Breast epithelium (tissue), 4 donors: ENCODE measurements at regions not wholly inside any gene's neighbourhood (a gene's known extent, or its start where the extent isn't known, plus 50 kb on each side); places are given as distances from the start of the nearest gene placed in this dataset.

Experiments
- DNase-seq, 2 donors: peaks; one replicate each; pipeline ENCODE4 v3.0.0-alpha.2; 2019; ENCODE audit warnings: low spot score in 2 of 2
- H3K27ac ChIP-seq, 2 donors: fragments of 200-600 bp; sonication (generic) in 1 of 2; one replicate each; pipeline ENCODE4 v1.5.1; 2016 to 2019; ENCODE audit warnings: mild to moderate bottlenecking in 1 of 2
- H3K27me3 ChIP-seq, 2 donors: fragments of 200-600 bp; sonication (generic) in 1 of 2; one replicate each; pipeline versions ENCODE4 v1.5.1 to v1.6.0; 2017 to 2019; ENCODE audit warnings: control low read depth in 1 of 2, mild to moderate bottlenecking in 1 of 2
- H3K36me3 ChIP-seq: fragments of 200-600 bp; one replicate; pipeline ENCODE4 v1.5.1; 2019
- H3K4me1 ChIP-seq, 2 donors: fragments of 200-600 bp; sonication (generic); one replicate each; pipeline ENCODE4 v1.5.1; 2016 to 2019; ENCODE audit warnings: control low read depth in 1 of 2
- H3K4me3 ChIP-seq, 3 donors: fragments of 200-600 bp; sonication (generic); 1 replicate in 2 of 3; 2 replicates in 1 of 3; pipeline ENCODE4 v1.5.1; 2016 to 2019; ENCODE audit warnings: mild to moderate bottlenecking in 3 of 3, moderate library complexity in 2 of 3
- H3K9me3 ChIP-seq, 2 donors: fragments of 200-600 bp; sonication (generic) in 1 of 2; one replicate each; pipeline ENCODE4 v1.5.1; 2016 to 2019; ENCODE audit warnings: control low read depth in 1 of 2
- POLR2A ChIP-seq: fragments of 450-650 bp; IDR thresholded peaks from one replicate; pipeline ENCODE4 v1.6.1; 2016; ENCODE audit warnings: antibody characterized with exemption, mild to moderate bottlenecking, moderate library complexity
- POLR2AphosphoS5 ChIP-seq, 3 donors: sonication (generic); formaldehyde crosslinking; IDR thresholded peaks; one replicate each; pipeline ENCODE4 v1.6.1; 2017; ENCODE audit warnings: antibody characterized with exemption in 3 of 3
- intact Hi-C: fragments of 100-400 bp; cut with DNase I; formaldehyde crosslinking; loops from one replicate; pipeline ENCODE4 v1.15.1; 2023; ENCODE audit warnings: low total_unique reads
- TF ChIP-seq, protein P1 (sequence below), 3 donors: fragments of 450-650 bp; IDR thresholded peaks; one replicate each; pipeline ENCODE4 v1.5.1; 2016 to 2017; ENCODE audit warnings: antibody characterized with exemption in 3 of 3, mild to moderate bottlenecking in 3 of 3, moderate library complexity in 3 of 3

- DNase-seq, result no peak
- H3K9me3 ChIP-seq, result peaks cover 7 to 15% of the 10 kb centered on the region in 2 donors
- no peaks in the 10 kb centered on the region for H3K4me1 ChIP-seq
- H3K27me3 ChIP-seq, result no peaks in the 10 kb centered on the region
- no peaks in the 10 kb centered on the region for H3K36me3 ChIP-seq
- TF ChIP-seq POLR2AphosphoS5 (IDR thresholded peaks at IDR 0.05) (no peak), POLR2A (no peak)
- TF ChIP-seq, protein P1, sequence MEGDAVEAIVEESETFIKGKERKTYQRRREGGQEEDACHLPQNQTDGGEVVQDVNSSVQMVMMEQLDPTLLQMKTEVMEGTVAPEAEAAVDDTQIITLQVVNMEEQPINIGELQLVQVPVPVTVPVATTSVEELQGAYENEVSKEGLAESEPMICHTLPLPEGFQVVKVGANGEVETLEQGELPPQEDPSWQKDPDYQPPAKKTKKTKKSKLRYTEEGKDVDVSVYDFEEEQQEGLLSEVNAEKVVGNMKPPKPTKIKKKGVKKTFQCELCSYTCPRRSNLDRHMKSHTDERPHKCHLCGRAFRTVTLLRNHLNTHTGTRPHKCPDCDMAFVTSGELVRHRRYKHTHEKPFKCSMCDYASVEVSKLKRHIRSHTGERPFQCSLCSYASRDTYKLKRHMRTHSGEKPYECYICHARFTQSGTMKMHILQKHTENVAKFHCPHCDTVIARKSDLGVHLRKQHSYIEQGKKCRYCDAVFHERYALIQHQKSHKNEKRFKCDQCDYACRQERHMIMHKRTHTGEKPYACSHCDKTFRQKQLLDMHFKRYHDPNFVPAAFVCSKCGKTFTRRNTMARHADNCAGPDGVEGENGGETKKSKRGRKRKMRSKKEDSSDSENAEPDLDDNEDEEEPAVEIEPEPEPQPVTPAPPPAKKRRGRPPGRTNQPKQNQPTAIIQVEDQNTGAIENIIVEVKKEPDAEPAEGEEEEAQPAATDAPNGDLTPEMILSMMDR (IDR thresholded peaks at IDR 0.05), result no peak
- intact Hi-C loops, result no loop called here
- H3K4me3 ChIP-seq, result no peak overlapping the region
- no peak overlapping the region for H3K27ac ChIP-seq
Measured at GRCh38 chr13:99819967-99820366, 151.6 kb downstream of the ZIC5 start.

- TF ChIP-seq POLR2A (no peak), POLR2AphosphoS5 (IDR thresholded peaks at IDR 0.05) (no peak)
- TF ChIP-seq, protein P1 (IDR thresholded peaks at IDR 0.05), result no peak
- Histone ChIP-seq H3K9me3 (peaks cover 0 to 6% of the 10 kb centered on the region in 2 donors), H3K27ac (no peak overlapping the region), H3K36me3 (no peaks in the 10 kb centered on the region), H3K4me1 (no peaks in the 10 kb centered on the region), H3K4me3 (no peak overlapping the region), H3K27me3 (no peaks in the 10 kb centered on the region)
- no peak for DNase-seq
- intact Hi-C loops, result no loop called here
Measured at GRCh38 chr13:99816321-99816720, 155.2 kb downstream of the ZIC5 start.

DNA sequence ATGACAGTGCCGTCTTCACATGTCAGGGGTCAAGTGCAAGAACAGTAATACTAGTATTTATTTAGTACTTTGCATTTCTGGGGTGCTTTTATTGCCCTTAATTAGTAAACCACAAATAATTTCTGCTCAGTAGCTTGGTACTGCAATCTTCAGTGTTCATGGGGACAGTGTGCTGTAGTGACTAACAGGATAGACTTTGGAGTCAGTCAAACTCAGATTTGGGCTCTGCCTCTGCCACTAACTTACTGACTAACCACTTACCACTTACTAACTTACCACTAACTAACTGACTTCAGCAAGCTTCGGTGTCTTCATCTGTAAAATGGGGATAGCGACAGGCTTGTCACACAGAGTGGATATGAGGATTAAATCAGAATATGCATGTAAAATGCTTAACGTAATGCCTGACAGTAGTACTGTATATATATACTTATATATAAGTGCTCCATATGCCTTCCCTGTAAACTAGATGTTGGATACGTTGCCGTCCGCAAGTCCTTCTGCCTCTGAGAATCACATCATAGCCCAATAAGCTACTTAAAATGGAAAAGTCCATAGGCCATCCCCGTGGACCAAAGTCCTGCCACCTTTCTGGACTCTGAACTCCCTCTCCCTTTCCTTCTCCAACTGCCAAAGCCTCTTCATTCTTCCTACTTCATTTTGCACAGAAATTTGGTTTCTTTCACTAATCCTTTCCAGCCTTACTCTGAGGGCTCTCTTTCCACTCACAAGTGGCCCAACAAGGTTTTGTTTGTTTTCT lies 158.1 kb downstream of the ZIC5 start:
- TF ChIP-seq, protein P1 (IDR thresholded peaks at IDR 0.05), result no peak
- TF ChIP-seq POLR2A (no peak), POLR2AphosphoS5 (IDR thresholded peaks at IDR 0.05) (no peak)
- intact Hi-C loops, result no loop called here
- Histone ChIP-seq H3K36me3 (no peaks in the 10 kb centered on the region), H3K4me3 (no peak overlapping the region), H3K27ac (no peak overlapping the region), H3K9me3 (peaks cover 0 to 6% of the 10 kb centered on the region in 2 donors), H3K4me1 (no peaks in the 10 kb centered on the region), H3K27me3 (no peaks in the 10 kb centered on the region)
- no peak for DNase-seq

DNA sequence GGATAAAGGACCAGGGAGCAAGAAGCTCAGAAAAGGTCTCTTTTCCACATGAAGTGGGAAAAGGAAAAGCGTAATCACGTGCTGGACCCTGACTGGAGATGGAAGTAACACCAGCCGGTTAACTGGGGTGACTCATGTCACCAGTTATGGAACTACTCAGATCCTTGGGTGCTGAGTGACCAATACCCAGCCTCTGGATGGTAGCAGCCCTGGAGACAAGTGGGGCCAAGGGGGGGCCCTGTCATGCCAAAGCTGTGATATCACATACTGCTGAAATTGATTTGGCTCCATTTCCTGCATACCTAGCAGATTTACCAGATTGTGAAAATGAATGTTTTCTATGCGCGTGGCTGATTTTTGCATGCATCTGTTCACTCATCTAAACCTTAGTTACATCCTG lies 158.9 kb downstream of the ZIC5 start:
- no peaks in the 10 kb centered on the region for H3K27me3 ChIP-seq
- H3K4me1 ChIP-seq, result no peaks in the 10 kb centered on the region
- H3K27ac ChIP-seq, result no peak overlapping the region
- TF ChIP-seq POLR2AphosphoS5 (IDR thresholded peaks at IDR 0.05) (no peak), POLR2A (no peak)
- TF ChIP-seq, protein P1 (IDR thresholded peaks at IDR 0.05), result no peak
- DNase-seq, result no peak
- no peaks in the 10 kb centered on the region for H3K36me3 ChIP-seq
- intact Hi-C loops, result no loop called here
- H3K4me3 ChIP-seq, result no peak overlapping the region
- peaks cover 0 to 6% of the 10 kb centered on the region in 2 donors for H3K9me3 ChIP-seq

DNA sequence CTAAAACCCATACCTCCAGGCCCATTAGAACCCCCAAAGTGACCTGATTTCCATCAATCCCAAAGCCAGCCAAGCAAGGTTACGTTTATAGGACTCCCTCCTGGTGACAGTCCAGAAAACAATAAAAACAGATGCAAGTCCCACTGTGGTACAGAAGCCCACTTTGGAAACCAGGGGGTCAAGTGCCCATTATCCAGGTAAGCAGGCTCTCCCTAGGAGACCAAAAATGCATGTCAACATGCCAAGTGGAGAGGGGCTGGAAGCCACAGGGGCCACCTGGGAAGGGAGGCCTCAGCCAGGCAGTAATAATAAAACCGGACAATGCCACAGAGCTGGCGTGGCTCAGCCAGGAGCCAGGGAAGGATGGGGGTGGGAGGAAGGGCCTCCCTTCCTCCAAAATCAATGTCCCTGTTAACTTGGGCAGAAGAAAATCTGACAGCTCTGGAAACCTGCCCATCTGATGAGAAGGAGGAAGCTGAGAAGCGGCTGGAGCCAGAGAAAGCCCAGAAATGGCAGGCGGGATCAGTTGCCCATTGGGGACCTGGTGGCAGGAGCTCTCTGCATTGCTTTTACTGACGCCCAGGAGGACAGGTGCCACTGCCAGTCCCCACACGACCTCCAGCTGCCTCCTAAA lies 160.4 kb downstream of the ZIC5 start:
- Histone ChIP-seq H3K4me3 (no peak overlapping the region), H3K4me1 (no peaks in the 10 kb centered on the region), H3K27ac (no peak overlapping the region), H3K27me3 (no peaks in the 10 kb centered on the region), H3K36me3 (no peaks in the 10 kb centered on the region), H3K9me3 (peaks cover 0 to under 1% of the 10 kb centered on the region in 2 donors)
- DNase-seq, result no peak
- TF ChIP-seq POLR2A (no peak), POLR2AphosphoS5 (IDR thresholded peaks at IDR 0.05) (no peak)
- TF ChIP-seq, protein P1 (IDR thresholded peaks at IDR 0.05), result no peak
- intact Hi-C loops, result no loop called here
